Memory B cell (primary cell): ENCODE measurements at regions not wholly inside any gene's neighbourhood (a gene's known extent, or its start where the extent isn't known, plus 50 kb on each side); places are given as distances from the start of the nearest gene placed in this dataset.
"Not testable (repeated sequence)": the region's sequence is repeated elsewhere in the genome, so short reads cannot be mapped to it uniquely, and the experiment has no call there.

Source experiments
- ATAC-seq: fragments of 150-1000 bp; cut with Tn5 transposase; 2 replicates; pipeline ENCODE4 v1.10.0; 2021; ENCODE audit warnings: low read depth, mild to moderate bottlenecking, moderate library complexity
- DNase-seq, 2 donors: peaks; one replicate each; pipeline ENCODE4 v3.0.0; 2022; ENCODE audit warnings: low spot score in 2 of 2
- H3K27ac Mint-ChIP-seq: one replicate; pipeline ENCODE4 v1.8.0; 2022; ENCODE audit warnings: mild to moderate bottlenecking, moderate library complexity, mixed read lengths
- H3K27me3 Mint-ChIP-seq: one replicate; pipeline ENCODE4 v1.8.0; 2022; ENCODE audit warnings: mixed read lengths
- H3K36me3 Mint-ChIP-seq: one replicate; pipeline ENCODE4 v1.8.0; 2022; ENCODE audit warnings: mild to moderate bottlenecking, mixed read lengths
- H3K4me1 Mint-ChIP-seq: one replicate; pipeline ENCODE4 v1.8.0; 2022; ENCODE audit warnings: mixed read lengths
- H3K4me3 Mint-ChIP-seq: one replicate; pipeline ENCODE4 v1.8.0; 2022; ENCODE audit warnings: mild to moderate bottlenecking, moderate library complexity, mixed read lengths
- H3K9me3 Mint-ChIP-seq: one replicate; pipeline ENCODE4 v1.8.0; 2022; ENCODE audit warnings: mixed read lengths

DNA sequence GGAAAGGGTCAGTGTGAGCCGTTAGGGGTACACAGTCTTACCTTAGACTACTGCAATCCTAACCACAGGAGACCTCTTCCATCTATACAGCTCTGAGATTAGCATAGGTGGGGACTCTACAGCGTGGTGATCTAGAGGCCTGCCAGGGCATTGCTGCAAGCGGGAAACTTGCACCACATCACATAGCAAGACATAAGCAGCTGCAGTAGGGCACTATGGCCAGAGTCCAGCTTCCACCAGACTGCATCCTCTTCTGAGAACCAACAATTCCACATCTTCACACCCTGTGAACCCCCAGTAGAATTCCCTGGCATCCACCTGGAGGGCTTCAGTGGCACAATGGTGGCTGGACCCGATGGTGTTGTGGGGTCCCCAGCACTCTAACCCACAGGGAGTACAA, 1564.3 kb upstream of the PRR20A start:
- no peaks in the 10 kb centered on the region for H3K36me3 Mint-ChIP-seq
- no peak overlapping the region for H3K27ac Mint-ChIP-seq
- H3K27me3 Mint-ChIP-seq: no peaks in the 10 kb centered on the region
- H3K9me3 Mint-ChIP-seq: peaks cover 3% of the 10 kb centered on the region
- ATAC-seq: no peak
- no peak for DNase-seq
- no peaks in the 10 kb centered on the region for H3K4me1 Mint-ChIP-seq
- no peak overlapping the region for H3K4me3 Mint-ChIP-seq

DNA sequence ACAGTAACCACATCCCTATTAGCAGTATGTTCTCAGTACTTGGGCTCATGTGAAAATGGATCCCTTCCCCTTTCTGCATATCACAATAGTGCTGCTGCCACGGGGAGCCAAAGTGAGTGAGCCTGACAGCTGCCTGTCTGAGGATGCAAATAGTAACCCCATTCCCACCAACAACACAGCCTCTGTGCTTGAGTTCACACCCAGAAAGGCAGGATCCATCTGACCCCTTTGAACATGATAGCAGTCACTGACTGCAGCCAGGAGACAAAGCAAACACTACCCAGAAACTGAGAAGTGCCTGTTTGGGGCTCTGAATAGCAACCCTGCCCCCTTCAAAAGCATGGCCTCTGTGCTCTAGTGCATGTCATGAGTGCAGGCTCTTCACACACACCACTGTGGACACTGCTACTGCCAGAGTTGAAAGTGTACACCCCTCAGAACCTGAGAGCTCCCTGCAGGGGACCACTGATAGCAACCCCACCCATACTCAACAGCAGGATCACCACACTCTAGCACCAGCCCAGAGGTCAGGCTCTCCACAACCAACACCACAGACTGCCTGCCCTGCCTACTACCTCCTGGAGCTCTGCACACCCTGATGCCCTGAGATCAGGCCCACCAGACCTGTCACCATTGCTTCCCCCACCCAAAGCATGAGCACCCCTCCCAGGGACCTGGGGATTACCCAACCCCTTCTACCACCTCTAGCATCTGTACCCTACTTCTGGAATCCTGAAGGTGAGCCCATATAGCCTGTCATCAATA, 1563.5 kb upstream of the PRR20A start:
- no peaks in the 10 kb centered on the region for H3K36me3 Mint-ChIP-seq
- ATAC-seq (no peak), DNase-seq (no peak)
- no peaks in the 10 kb centered on the region for H3K27me3 Mint-ChIP-seq
- H3K27ac Mint-ChIP-seq: no peak overlapping the region
- H3K4me3 Mint-ChIP-seq: no peak overlapping the region
- no peaks in the 10 kb centered on the region for H3K4me1 Mint-ChIP-seq
- H3K9me3 Mint-ChIP-seq: peaks cover 3% of the 10 kb centered on the region

DNA sequence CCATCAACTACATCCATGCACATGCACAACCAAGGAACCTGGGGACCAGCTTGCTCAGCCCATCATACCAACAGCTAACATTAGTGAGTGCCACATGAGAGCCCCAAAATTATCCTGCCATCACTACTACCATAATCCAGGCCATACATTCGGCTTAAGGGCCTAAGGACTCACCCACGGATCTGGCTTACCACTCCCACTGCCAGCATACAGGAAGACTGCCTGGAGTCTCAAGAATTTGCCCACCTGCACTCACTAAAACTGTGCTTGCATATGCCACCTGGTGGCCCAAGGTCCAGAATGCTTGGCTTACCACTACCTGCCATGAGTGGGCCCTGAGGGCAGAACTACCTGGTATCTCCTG, 1562.9 kb upstream of the PRR20A start:
- no peak overlapping the region for H3K27ac Mint-ChIP-seq
- H3K36me3 Mint-ChIP-seq: no peaks in the 10 kb centered on the region
- ATAC-seq (no peak), DNase-seq (no peak)
- peaks cover 3% of the 10 kb centered on the region for H3K9me3 Mint-ChIP-seq
- H3K27me3 Mint-ChIP-seq: no peaks in the 10 kb centered on the region
- H3K4me3 Mint-ChIP-seq: no peak overlapping the region
- no peaks in the 10 kb centered on the region for H3K4me1 Mint-ChIP-seq

DNA sequence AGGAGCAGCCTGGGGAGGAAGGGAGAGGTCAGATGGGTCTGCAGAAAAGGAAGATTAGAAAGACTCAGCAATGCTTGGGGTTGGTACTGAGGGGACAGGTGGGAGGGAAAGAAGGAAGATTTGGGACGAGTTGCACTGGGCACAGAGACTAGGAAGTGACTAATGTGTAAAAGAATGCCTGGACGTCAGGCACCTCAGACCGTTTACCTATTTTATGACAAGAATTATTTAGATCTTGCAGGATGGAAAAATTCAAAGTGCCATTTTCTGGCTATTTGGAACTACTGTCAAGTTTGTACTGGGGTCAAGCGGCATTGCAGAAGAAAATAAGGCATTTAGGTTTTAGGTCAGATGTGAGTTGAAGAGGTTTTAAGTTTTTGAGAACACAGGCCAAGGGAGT, 1558.4 kb upstream of the PRR20A start:
- H3K36me3 Mint-ChIP-seq, ATAC-seq, H3K27ac Mint-ChIP-seq, H3K4me1 Mint-ChIP-seq, H3K4me3 Mint-ChIP-seq, DNase-seq, H3K27me3 Mint-ChIP-seq, H3K9me3 Mint-ChIP-seq: not testable (repeated sequence)

DNA sequence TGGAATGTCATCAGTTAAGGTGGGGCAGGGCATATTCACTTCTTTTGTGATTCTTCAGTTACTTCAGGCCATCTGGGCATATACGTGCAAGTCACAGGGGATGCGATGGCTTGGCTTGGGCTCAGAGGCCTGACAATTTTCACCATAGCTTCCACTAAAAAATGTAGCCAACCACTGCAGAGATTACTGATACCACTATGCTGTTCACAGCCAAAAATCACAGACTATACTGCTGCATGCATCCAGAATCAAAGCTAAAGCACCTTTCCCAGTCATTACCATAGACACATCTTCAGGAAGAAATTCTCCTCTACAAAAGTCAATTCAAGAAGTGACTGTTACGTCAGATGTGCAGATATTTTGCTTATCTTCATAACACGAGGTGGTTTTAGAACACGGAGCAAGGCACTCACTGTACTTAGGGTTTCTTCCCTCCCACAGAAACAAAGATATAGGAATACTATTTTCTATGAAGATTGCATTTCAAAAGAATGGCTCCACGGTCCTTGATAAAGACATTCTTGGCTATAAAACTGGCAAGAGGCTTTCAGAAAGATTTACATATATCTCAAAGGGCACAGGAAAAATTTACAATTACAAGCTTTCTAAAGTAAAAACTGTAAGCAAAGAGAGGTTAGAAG, 1556.6 kb upstream of the PRR20A start:
- Mint-ChIP-seq H3K27ac (no peak overlapping the region), H3K36me3 (no peaks in the 10 kb centered on the region), H3K4me3 (no peak overlapping the region), H3K27me3 (no peaks in the 10 kb centered on the region), H3K9me3 (peaks cover 8% of the 10 kb centered on the region), H3K4me1 (no peaks in the 10 kb centered on the region)
- no peak for ATAC-seq
- DNase-seq: no peak

DNA sequence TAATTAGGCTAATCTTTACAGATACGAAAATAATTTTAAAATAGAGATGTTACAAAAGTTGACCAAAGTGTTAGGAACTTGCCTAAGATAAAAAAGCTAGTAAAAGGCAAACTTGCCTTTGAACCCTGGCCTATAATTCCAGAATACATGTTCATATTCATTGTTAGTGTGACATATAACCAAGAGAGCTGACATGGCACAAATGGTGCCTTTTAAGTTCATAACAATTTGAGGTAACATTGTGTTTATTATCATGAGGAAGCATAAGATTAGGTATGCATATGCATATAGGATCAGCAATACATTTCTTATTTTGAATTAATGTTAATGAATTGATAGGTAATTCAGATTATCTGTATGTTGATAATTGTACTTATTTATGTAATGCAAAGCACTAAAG, 1537.9 kb upstream of the PRR20A start:
- Mint-ChIP-seq H3K4me3 (no peak overlapping the region), H3K27ac (no peak overlapping the region), H3K4me1 (no peaks in the 10 kb centered on the region), H3K36me3 (no peaks in the 10 kb centered on the region), H3K27me3 (no peaks in the 10 kb centered on the region), H3K9me3 (peaks cover 1% of the 10 kb centered on the region)
- DNase-seq: no peak
- ATAC-seq: no peak

DNA sequence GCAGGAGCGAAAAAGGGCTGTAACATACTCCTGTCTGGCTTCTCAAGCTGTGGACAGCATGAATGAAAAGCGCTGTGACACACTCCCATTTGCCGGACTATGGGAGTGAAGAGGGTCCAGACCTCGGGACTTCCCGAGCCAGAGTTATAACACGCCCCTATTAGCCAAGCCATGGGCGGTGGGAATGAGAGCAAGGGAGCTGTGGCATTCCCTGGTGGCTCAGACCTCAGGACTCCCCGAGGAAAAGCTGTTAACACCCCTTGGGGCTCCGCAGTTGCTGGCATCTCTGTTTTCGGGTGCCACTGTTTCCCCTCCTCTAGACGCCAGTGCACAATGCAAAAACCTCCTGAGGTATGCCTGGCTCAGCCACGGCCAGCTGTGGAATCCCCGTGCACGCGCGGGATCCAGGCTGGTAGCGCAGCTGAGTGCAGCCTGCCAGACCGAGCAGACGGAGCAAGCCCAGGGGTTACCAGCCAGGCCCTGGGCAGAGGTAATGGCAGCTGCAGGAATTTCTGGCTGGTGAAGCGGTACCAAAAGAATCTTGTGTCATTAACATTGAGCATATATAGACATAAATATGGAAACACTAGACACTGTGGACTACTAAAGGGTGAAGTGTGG, 1534.6 kb upstream of the PRR20A start:
- Mint-ChIP-seq H3K36me3 (no peaks in the 10 kb centered on the region), H3K4me3 (no peak overlapping the region), H3K4me1 (no peaks in the 10 kb centered on the region), H3K9me3 (peaks cover 1% of the 10 kb centered on the region), H3K27ac (no peak overlapping the region), H3K27me3 (no peaks in the 10 kb centered on the region)
- ATAC-seq: no peak
- no peak for DNase-seq

DNA sequence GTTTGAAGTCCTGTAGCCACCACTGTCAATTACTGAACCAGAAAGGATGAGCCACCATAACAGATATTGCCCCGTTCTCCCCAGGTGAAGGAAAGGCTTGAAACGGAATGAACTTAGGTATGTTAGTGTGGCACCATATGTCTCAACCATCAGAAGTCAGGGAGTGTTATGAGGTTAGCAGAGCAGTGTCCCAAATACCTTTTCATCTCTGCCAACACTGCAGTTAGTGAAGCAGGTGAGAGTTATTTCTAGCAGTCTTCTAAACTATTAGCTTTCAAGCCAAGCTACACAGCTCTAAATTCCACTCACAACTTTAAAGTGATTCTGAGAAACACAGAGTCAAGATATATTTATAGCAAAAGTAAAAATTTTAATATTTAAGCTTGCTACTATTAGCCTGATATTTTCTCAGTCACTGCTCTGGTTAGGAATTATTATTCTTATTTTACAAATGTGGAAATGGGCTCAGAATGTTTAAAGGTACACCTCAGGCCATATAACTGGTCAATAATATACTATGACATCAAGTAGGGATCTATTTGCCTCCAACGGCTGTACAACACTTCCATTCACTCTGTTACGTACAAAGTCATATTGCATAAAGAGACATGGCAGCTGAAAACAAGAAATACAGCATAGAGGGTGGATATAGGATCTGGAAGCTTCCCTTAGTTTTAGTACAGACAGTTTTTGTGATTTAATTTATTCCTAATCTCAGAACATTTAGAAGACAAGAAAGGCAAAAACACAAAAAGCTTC, 1527.1 kb upstream of the PRR20A start:
- Mint-ChIP-seq H3K4me1 (no peaks in the 10 kb centered on the region), H3K36me3 (no peaks in the 10 kb centered on the region), H3K4me3 (no peak overlapping the region), H3K27me3 (no peaks in the 10 kb centered on the region), H3K27ac (no peak overlapping the region), H3K9me3 (no peaks in the 10 kb centered on the region)
- DNase-seq: no peak
- no peak for ATAC-seq

DNA sequence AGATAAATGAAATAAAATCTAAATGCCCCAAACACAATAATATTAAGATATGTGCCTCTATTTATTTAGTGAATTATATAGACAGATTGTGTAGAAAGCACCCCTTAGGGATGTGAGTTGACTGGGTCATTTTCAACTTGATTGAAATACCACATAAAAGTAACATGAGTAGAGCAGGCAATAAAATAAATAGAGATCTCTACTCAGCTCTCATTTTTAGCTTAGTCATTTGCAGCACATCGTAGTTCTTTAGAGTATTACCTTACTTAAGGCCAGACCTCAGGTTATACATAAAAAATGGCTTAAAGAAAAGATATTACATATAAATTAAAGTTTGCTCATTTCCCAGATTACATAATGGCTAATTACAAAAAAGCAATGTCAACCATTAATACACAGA, 1525.6 kb upstream of the PRR20A start:
- H3K9me3 Mint-ChIP-seq: no peaks in the 10 kb centered on the region
- H3K4me1 Mint-ChIP-seq: no peaks in the 10 kb centered on the region
- H3K4me3 Mint-ChIP-seq: no peak overlapping the region
- ATAC-seq (no peak), DNase-seq (no peak)
- no peaks in the 10 kb centered on the region for H3K27me3 Mint-ChIP-seq
- no peak overlapping the region for H3K27ac Mint-ChIP-seq
- no peaks in the 10 kb centered on the region for H3K36me3 Mint-ChIP-seq

DNA sequence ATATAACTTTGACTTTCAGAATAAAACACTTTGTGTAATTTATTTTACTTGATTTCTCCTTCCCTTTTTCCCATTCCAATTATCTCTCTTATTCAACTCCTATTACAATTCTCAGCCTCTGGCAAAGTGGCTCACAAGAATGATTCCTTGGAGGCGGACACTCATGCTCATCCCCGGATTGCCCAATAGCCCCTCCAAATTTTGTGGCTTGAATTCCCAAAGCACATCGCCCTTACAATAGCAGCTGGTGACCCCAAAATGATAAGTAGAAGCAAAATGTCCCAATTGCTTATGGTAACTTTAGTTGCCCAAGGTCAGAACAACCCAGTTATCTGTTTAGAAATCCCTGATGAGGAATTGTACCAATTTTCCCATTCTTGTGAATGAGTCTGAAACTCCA, 1523.5 kb upstream of the PRR20A start:
- Mint-ChIP-seq H3K9me3 (no peaks in the 10 kb centered on the region), H3K27ac (no peak overlapping the region), H3K4me1 (no peaks in the 10 kb centered on the region), H3K4me3 (no peak overlapping the region), H3K27me3 (no peaks in the 10 kb centered on the region), H3K36me3 (no peaks in the 10 kb centered on the region)
- DNase-seq (no peak), ATAC-seq (no peak)

DNA sequence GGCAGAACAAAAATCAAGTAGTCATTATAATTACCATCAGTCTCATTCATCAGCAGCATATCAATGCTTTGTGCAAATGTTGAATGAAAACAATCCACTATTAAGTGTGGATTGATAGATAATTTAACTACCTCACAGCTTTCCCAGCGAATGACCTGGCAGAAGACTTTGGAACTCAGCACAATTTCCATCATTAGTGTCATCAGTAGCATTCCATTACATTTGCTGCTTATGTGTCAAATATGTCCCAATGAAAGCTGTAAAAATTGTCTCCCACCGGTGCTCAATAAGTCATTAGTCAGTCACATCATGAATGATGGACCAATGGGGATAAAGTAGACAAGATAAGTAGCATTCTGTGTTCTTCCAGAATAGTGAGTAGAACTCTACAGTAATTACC, 1513.5 kb upstream of the PRR20A start:
- H3K27ac Mint-ChIP-seq: no peak overlapping the region
- H3K4me3 Mint-ChIP-seq: no peak overlapping the region
- no peak for ATAC-seq
- no peaks in the 10 kb centered on the region for H3K36me3 Mint-ChIP-seq
- peaks cover 6% of the 10 kb centered on the region for H3K9me3 Mint-ChIP-seq
- no peak for DNase-seq
- H3K27me3 Mint-ChIP-seq: no peaks in the 10 kb centered on the region
- H3K4me1 Mint-ChIP-seq: no peaks in the 10 kb centered on the region

DNA sequence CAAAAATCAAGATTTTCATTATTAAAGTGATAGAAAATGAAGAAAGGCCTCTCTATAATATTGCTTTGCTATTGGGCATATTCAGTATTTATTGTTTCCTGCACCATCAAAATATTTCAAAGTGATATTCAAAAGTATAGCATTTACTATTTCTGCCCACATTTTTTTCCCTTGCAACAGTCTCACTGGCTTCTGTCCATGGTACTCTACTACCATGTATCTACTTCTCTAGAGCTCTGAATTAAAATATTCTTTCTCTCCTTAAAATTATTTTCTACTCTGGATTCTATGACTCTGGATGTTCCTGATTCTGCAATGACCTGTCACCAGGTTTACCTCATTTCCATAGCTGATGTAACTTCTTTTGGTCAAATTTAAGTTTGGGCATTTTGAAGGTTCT, 1508.3 kb upstream of the PRR20A start:
- no peak overlapping the region for H3K4me3 Mint-ChIP-seq
- no peaks in the 10 kb centered on the region for H3K36me3 Mint-ChIP-seq
- peaks cover 16% of the 10 kb centered on the region for H3K9me3 Mint-ChIP-seq
- H3K4me1 Mint-ChIP-seq: no peaks in the 10 kb centered on the region
- no peaks in the 10 kb centered on the region for H3K27me3 Mint-ChIP-seq
- ATAC-seq (no peak), DNase-seq (no peak)
- H3K27ac Mint-ChIP-seq: no peak overlapping the region

DNA sequence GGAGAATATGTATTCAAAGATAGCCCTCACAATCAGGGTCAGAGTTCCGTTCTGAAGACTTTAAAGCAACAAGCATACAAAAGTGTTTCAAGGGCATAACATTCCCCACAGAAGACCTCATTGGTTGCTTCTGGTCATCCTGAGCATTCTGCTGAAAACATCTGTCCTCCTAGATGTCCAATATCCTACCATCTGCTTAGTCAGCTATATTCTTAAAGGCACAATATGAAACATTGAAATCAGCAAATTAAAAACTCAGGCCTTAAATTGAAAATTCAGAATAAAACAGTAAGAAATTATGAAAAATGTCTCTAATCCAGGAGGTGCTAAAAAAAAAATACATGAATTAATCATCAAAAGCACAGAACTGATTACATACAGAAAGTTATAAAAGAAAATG, 1491.2 kb upstream of the PRR20A start:
- Mint-ChIP-seq H3K36me3 (no peaks in the 10 kb centered on the region), H3K9me3 (no peaks in the 10 kb centered on the region), H3K4me1 (no peaks in the 10 kb centered on the region), H3K4me3 (no peak overlapping the region), H3K27me3 (no peaks in the 10 kb centered on the region), H3K27ac (no peak overlapping the region)
- ATAC-seq (no peak), DNase-seq (no peak)

DNA sequence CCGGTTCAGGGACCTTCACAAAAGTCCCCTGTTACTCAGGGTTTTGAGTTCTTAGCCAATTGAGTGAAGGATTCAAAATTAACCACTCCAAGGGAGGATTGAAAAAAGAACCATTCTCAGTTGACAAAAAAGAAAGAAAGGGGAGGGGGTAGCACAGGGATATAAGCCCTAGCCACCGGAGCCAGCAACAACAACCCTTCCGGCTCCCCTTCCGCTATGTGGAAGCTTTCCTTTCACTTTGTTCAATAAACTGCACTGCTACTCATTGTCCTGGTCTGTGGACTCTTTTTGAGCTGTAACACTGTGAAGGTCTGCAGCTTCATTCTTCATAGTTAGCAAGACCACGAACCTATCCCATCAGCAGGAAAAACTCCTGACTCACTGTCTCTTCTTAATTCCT, 1488.1 kb upstream of the PRR20A start:
- H3K9me3 Mint-ChIP-seq: peaks cover 8% of the 10 kb centered on the region
- no peaks in the 10 kb centered on the region for H3K4me1 Mint-ChIP-seq
- no peaks in the 10 kb centered on the region for H3K27me3 Mint-ChIP-seq
- no peak for ATAC-seq
- no peak for DNase-seq
- no peak overlapping the region for H3K4me3 Mint-ChIP-seq
- H3K27ac Mint-ChIP-seq: no peak overlapping the region
- H3K36me3 Mint-ChIP-seq: no peaks in the 10 kb centered on the region
